ENCODE measurements at regions not wholly inside any gene's neighbourhood (a gene's known extent, or its start where the extent isn't known, plus 50 kb on each side); places are given as distances from the start of the nearest gene placed in this dataset.

- no peak for TF ChIP-seq CTCF (IDR thresholded peaks at IDR 0.05)
- TF ChIP-seq POLR2A (IDR thresholded peaks at IDR 0.05) = no peak
Measured at GRCh38 chr4:18297684-18298083, 276.1 kb upstream of the LCORL start.

Measured in heart left ventricle (tissue), 13 donors.